Activated CD8-positive, alpha-beta T cell treated with anti-CD3 and anti-CD28 coated beads, Interleukin-2, amount 10 ng/mL, durations not matched to agents 7 days and 5 days (primary cell): ENCODE measurements at regions not wholly inside any gene's neighbourhood (a gene's known extent, or its start where the extent isn't known, plus 50 kb on each side); places are given as distances from the start of the nearest gene placed in this dataset.
A peak's percentile ranks its signal among the peaks of the same experiment; 100 is the strongest.

ENCODE experiments used
- ATAC-seq: fragments of 150-1000 bp; cut with Tn5 transposase; one replicate; pipeline ENCODE4 v1.10.0; 2021; ENCODE audit warnings: moderate library complexity
- CTCF ChIA-PET: fragments of 350-600 bp; sonication (Branson Sonifier 250); formaldehyde crosslinking; loops from one replicate; lab custom pipeline; 2021; ENCODE audit warnings: antibody characterized with exemption; lab: Charles Lee
- POLR2A ChIA-PET: fragments of 350-600 bp; sonication (Branson Sonifier 250); formaldehyde crosslinking; loops from one replicate; lab custom pipeline; 2021; ENCODE audit warnings: antibody characterized with exemption; lab: Charles Lee
- DNase-seq: peaks from one replicate; pipeline ENCODE4 v3.0.0-alpha.2; 2020
- H3K27ac Mint-ChIP-seq: one replicate; pipeline ENCODE4 v1.8.0; 2021; ENCODE audit warnings: mild to moderate bottlenecking, mixed read lengths
- H3K27me3 Mint-ChIP-seq: one replicate; pipeline ENCODE4 v1.8.0; 2021; ENCODE audit warnings: low read depth, mixed read lengths
- H3K36me3 Mint-ChIP-seq: one replicate; pipeline ENCODE4 v1.8.0; 2021; ENCODE audit warnings: low read depth, mixed read lengths
- H3K4me1 Mint-ChIP-seq: one replicate; pipeline ENCODE4 v1.8.0; 2021; ENCODE audit warnings: low read depth, mixed read lengths
- H3K4me3 Mint-ChIP-seq: one replicate; pipeline ENCODE4 v1.8.0; 2021; ENCODE audit warnings: mild to moderate bottlenecking, mixed read lengths
- H3K9me3 Mint-ChIP-seq: one replicate; pipeline ENCODE4 v1.8.0; 2022; ENCODE audit warnings: mixed read lengths; ENCODE audit not compliant: insufficient read depth

GRCh38 chr11:10358696-10359095 is 53.8 kb downstream of the ADM start:
- H3K9me3 Mint-ChIP-seq, result no peaks in the 10 kb centered on the region
- ChIA-PET CTCF (interaction anchor here (1.8 kb wide), 1 partner anchor 8 kb away, joined by 9 read pairs; no protein-coding TSS in a partner anchor), POLR2A (no interaction called here)
- H3K27me3 Mint-ChIP-seq, result peaks cover 33% of the 10 kb centered on the region
- no peak for ATAC-seq
- H3K36me3 Mint-ChIP-seq, result no peaks in the 10 kb centered on the region
- no peaks in the 10 kb centered on the region for H3K4me1 Mint-ChIP-seq
- H3K4me3 Mint-ChIP-seq, result no peak overlapping the region
- H3K27ac Mint-ChIP-seq, result no peak overlapping the region
- no peak for DNase-seq

- Mint-ChIP-seq H3K9me3 (no peaks in the 10 kb centered on the region), H3K4me1 (no peaks in the 10 kb centered on the region), H3K4me3 (no peak overlapping the region), H3K36me3 (no peaks in the 10 kb centered on the region), H3K27ac (no peak overlapping the region), H3K27me3 (peaks cover 33% of the 10 kb centered on the region)
- ChIA-PET CTCF (no interaction called here), POLR2A (no interaction called here)
- ATAC-seq, result no peak
- no peak for DNase-seq
These were observed 54.3 kb downstream of the ADM start for GRCh38 chr11:10359171-10359570.

- CTCF ChIA-PET, result no interaction called here
- H3K27ac Mint-ChIP-seq, result no peak overlapping the region
These were observed 56.0 kb downstream of the ADM start for GRCh38 chr11:10360835-10361234.

GRCh38 chr11:10365045-10365444 is 60.2 kb downstream of the ADM start:
- ChIA-PET POLR2A (no interaction called here), CTCF (interaction anchor here (0.7 to 1.5 kb wide), 3 partner anchors 41 to 290 kb away, joined by 3 to 4 read pairs (median 3); no protein-coding TSS in a partner anchor)
- Mint-ChIP-seq H3K27me3 (peaks cover 19% of the 10 kb centered on the region), H3K36me3 (no peaks in the 10 kb centered on the region), H3K27ac (no peak overlapping the region), H3K9me3 (no peaks in the 10 kb centered on the region), H3K4me3 (no peak overlapping the region), H3K4me1 (peaks cover 7% of the 10 kb centered on the region)
- DNase-seq (no peak), ATAC-seq (no peak)

More at GRCh38 chr11:10360835-10361234, 56.0 kb downstream of the ADM start:
- peaks cover 26% of the 10 kb centered on the region for H3K27me3 Mint-ChIP-seq
- ATAC-seq (no peak), DNase-seq (no peak)
- no peaks in the 10 kb centered on the region for H3K36me3 Mint-ChIP-seq
- POLR2A ChIA-PET, result no interaction called here
- H3K9me3 Mint-ChIP-seq, result no peaks in the 10 kb centered on the region
- no peak overlapping the region for H3K4me3 Mint-ChIP-seq
- H3K4me1 Mint-ChIP-seq, result no peaks in the 10 kb centered on the region

- ATAC-seq (peak; percentile 68), DNase-seq (peak; percentile 73)
- ChIA-PET CTCF (interaction anchor here (0.7 to 2.3 kb wide), 35 partner anchors 9 to 689 kb away, joined by 3 to 14 read pairs (median 4); partner anchors contain the start of gene RNF141), POLR2A (interaction anchor here (0.6 kb wide), 1 partner anchor 41 kb away, joined by 3 read pairs; no protein-coding TSS in a partner anchor)
- H3K4me3 Mint-ChIP-seq, result no peak overlapping the region
- H3K27me3 Mint-ChIP-seq, result peaks cover 14% of the 10 kb centered on the region
- no peak overlapping the region for H3K27ac Mint-ChIP-seq
- H3K4me1 Mint-ChIP-seq, result peaks cover 7% of the 10 kb centered on the region
- H3K9me3 Mint-ChIP-seq, result no peaks in the 10 kb centered on the region
- no peaks in the 10 kb centered on the region for H3K36me3 Mint-ChIP-seq
These were observed 61.9 kb downstream of the ADM start for GRCh38 chr11:10366568-10367331.

- ATAC-seq, result no peak
- POLR2A ChIA-PET, result no interaction called here
- H3K4me3 Mint-ChIP-seq, result no peak overlapping the region
- no peaks in the 10 kb centered on the region for H3K27me3 Mint-ChIP-seq
- no peaks in the 10 kb centered on the region for H3K4me1 Mint-ChIP-seq
- CTCF ChIA-PET, result no interaction called here
- H3K27ac Mint-ChIP-seq, result no peak overlapping the region
- no peaks in the 10 kb centered on the region for H3K36me3 Mint-ChIP-seq
- no peak for DNase-seq
- no peaks in the 10 kb centered on the region for H3K9me3 Mint-ChIP-seq
These were observed 67.2 kb downstream of the ADM start for GRCh38 chr11:10371926-10372641.

GRCh38 chr11:10373340-10373739 is 68.5 kb downstream of the ADM start:
- H3K27me3 Mint-ChIP-seq, result no peaks in the 10 kb centered on the region
- no peak overlapping the region for H3K4me3 Mint-ChIP-seq
- no peaks in the 10 kb centered on the region for H3K9me3 Mint-ChIP-seq
- H3K36me3 Mint-ChIP-seq, result no peaks in the 10 kb centered on the region
- ATAC-seq (no peak), DNase-seq (no peak)
- ChIA-PET CTCF (no interaction called here), POLR2A (no interaction called here)
- no peak overlapping the region for H3K27ac Mint-ChIP-seq
- H3K4me1 Mint-ChIP-seq, result no peaks in the 10 kb centered on the region

GRCh38 chr11:10373929-10374328 is 69.1 kb downstream of the ADM start:
- DNase-seq (no peak), ATAC-seq (no peak)

GRCh38 chr11:10374386-10374785 is 69.5 kb downstream of the ADM start:
- Mint-ChIP-seq H3K9me3 (no peaks in the 10 kb centered on the region), H3K4me3 (no peak overlapping the region), H3K4me1 (no peaks in the 10 kb centered on the region), H3K27me3 (no peaks in the 10 kb centered on the region), H3K36me3 (no peaks in the 10 kb centered on the region), H3K27ac (no peak overlapping the region)
- DNase-seq, result no peak
- ChIA-PET CTCF (interaction anchor here (3.8 kb wide), 1 partner anchor 8 kb away, joined by 14 read pairs; no protein-coding TSS in a partner anchor), POLR2A (no interaction called here)
- ATAC-seq, result no peak

More at GRCh38 chr11:10373929-10374328, 69.1 kb downstream of the ADM start:
- Mint-ChIP-seq H3K36me3 (no peaks in the 10 kb centered on the region), H3K9me3 (no peaks in the 10 kb centered on the region), H3K4me3 (no peak overlapping the region), H3K27ac (no peak overlapping the region), H3K4me1 (no peaks in the 10 kb centered on the region), H3K27me3 (no peaks in the 10 kb centered on the region)
- ChIA-PET POLR2A (no interaction called here), CTCF (no interaction called here)

GRCh38 chr11:10375280-10375971 is 70.6 kb downstream of the ADM start:
- ATAC-seq, result no peak
- no peaks in the 10 kb centered on the region for H3K4me1 Mint-ChIP-seq
- no peaks in the 10 kb centered on the region for H3K36me3 Mint-ChIP-seq
- H3K27me3 Mint-ChIP-seq, result no peaks in the 10 kb centered on the region
- H3K27ac Mint-ChIP-seq, result no peak overlapping the region
- CTCF ChIA-PET, result interaction anchor here (1.0 to 3.8 kb wide), 2 partner anchors 9 to 21 kb away, joined by 3 to 14 read pairs; no protein-coding TSS in a partner anchor
- POLR2A ChIA-PET, result no interaction called here
- DNase-seq, result no peak
- H3K4me3 Mint-ChIP-seq, result no peak overlapping the region
- H3K9me3 Mint-ChIP-seq, result no peaks in the 10 kb centered on the region

- H3K27ac Mint-ChIP-seq, result no peak overlapping the region
- no peaks in the 10 kb centered on the region for H3K4me1 Mint-ChIP-seq
- ChIA-PET CTCF (interaction anchor here (1.0 to 3.8 kb wide), 2 partner anchors 9 to 20 kb away, joined by 3 to 14 read pairs; no protein-coding TSS in a partner anchor), POLR2A (no interaction called here)
- no peaks in the 10 kb centered on the region for H3K9me3 Mint-ChIP-seq
- peaks cover 3% of the 10 kb centered on the region for H3K27me3 Mint-ChIP-seq
- ATAC-seq (no peak), DNase-seq (no peak)
- no peaks in the 10 kb centered on the region for H3K36me3 Mint-ChIP-seq
- no peak overlapping the region for H3K4me3 Mint-ChIP-seq
These were observed 71.2 kb downstream of the ADM start for GRCh38 chr11:10376061-10376460.
